K562 (cell line): ENCODE measurements at regions not wholly inside any gene's neighbourhood (a gene's known extent, or its start where the extent isn't known, plus 50 kb on each side); places are given as distances from the start of the nearest gene placed in this dataset.

Experiments used
- CHD1 ChIP-seq: fragments of 200-600 bp; sonication (generic); IDR thresholded peaks from one replicate; pipeline ENCODE4 v1.6.1; 2012; ENCODE audit warnings: mild to moderate bottlenecking, moderate library complexity, low read length, inconsistent platforms
- CSDE1 ChIP-seq, 2 experiments: fragments of 450-650 bp; IDR thresholded peaks; 2 replicates each; pipeline ENCODE4 v1.6.1; 2016; ENCODE audit warnings: mild to moderate bottlenecking in 1 of 2
- CUX1 ChIP-seq: fragments of 200-800 bp; sonication (Bioruptor generic); IDR thresholded peaks from 2 replicates; pipeline ENCODE4 v1.6.1; 2016; ENCODE audit warnings: missing genetic modification characterization, missing compliant biosample characterization
- DACH1 ChIP-seq: fragments of 450-650 bp; IDR thresholded peaks from 2 replicates; pipeline ENCODE4 v1.6.1; 2018; ENCODE audit not compliant: partially characterized antibody
- ELF1 ChIP-seq: fragments of 200-800 bp; sonication (Bioruptor generic); IDR thresholded peaks from 2 replicates; pipeline ENCODE4 v1.6.1; 2016; ENCODE audit warnings: missing genetic modification characterization, missing compliant biosample characterization
- TAL1 ChIP-seq: fragments of 450-650 bp; IDR thresholded peaks from 2 replicates; pipeline ENCODE4 v1.6.1; 2016; ENCODE audit warnings: mild to moderate bottlenecking
- XRCC4 ChIP-seq: IDR thresholded peaks from one replicate; pipeline ENCODE4 v1.6.1; 2011; ENCODE audit not compliant: insufficient read depth, insufficient read length; ENCODE audit errors: extremely low read depth

GRCh38 chr9:84542554-84542953, 127.0 kb upstream of the NTRK2 start (continued):
- TF ChIP-seq XRCC4 (no peak), DACH1 (no peak), TAL1 (peak; percentile 8; the same call in 1 of the 2 replicates), CSDE1 (IDR thresholded peaks at IDR 0.05) (no peak), ELF1 (no peak), CHD1 (no peak), CUX1 (CRISPR knock-in tag) (no peak)
